Adrenal gland (tissue), 9 donors: ENCODE measurements at regions not wholly inside any gene's neighbourhood (a gene's known extent, or its start where the extent isn't known, plus 50 kb on each side); places are given as distances from the start of the nearest gene placed in this dataset.

Experiments
- DNase-seq, 7 donors: peaks; one replicate each; pipeline ENCODE4 v3.0.0-alpha.2; 2019 to 2020
- H3K27ac ChIP-seq, 5 donors: fragments of 200-600 bp; sonication (generic) in 4 of 5; 1 replicate in 3 of 5; 2 replicates in 2 of 5; pipeline versions ENCODE4 v1.5.1 to v1.8.0; 2016 to 2020; ENCODE audit warnings: mild to moderate bottlenecking in 1 of 5
- H3K27me3 ChIP-seq: fragments of 200-600 bp; 2 replicates; pipeline ENCODE4 v1.8.0; 2021
- H3K36me3 ChIP-seq, 2 donors: fragments of 200-600 bp; replicated peaks in 1 of 2; 1 replicate in 1 of 2; 2 replicates in 1 of 2; pipeline versions ENCODE4 v1.5.1 to v1.8.0; 2018 to 2022
- H3K4me1 ChIP-seq, 2 donors: fragments of 200-600 bp; replicated peaks in 1 of 2; 1 replicate in 1 of 2; 2 replicates in 1 of 2; pipeline versions ENCODE4 v1.5.1 to v1.8.0; 2018 to 2021
- H3K4me3 ChIP-seq, 4 donors: fragments of 200-600 bp; sonication (generic) in 3 of 4; one replicate each; pipeline ENCODE4 v1.5.1; 2016 to 2018
- H3K9me3 ChIP-seq, 3 donors: fragments of 200-600 bp; sonication (generic) in 1 of 3; replicated peaks in 1 of 3; 1 replicate in 2 of 3; 2 replicates in 1 of 3; pipeline versions ENCODE4 v1.5.1 to v1.8.0; 2016 to 2021
- CTCF ChIP-seq, 6 experiments: fragments of 450-650 bp in 4 of 6; fragments of 200-600 bp in 2 of 6; sonication (generic) in 1 of 6; IDR thresholded peaks; 1 replicate in 5 of 6; 2 replicates in 1 of 6; pipeline versions ENCODE4 v1.5.1 to v1.8.0; 2016 to 2021; ENCODE audit warnings: antibody characterized with exemption in 6 of 6, mild to moderate bottlenecking in 2 of 6, moderate library complexity in 1 of 6
- POLR2A ChIP-seq, 2 donors: fragments of 450-650 bp; IDR thresholded peaks; one replicate each; pipeline ENCODE4 v1.6.1; 2017; ENCODE audit warnings: antibody characterized with exemption in 2 of 2, mild to moderate bottlenecking in 2 of 2, moderate library complexity in 1 of 2
- WGBS, 4 donors: extraction: QIAGEN DNeasy Blood & Tissue Kit in 2 of 4; methylation state at CpG; one replicate each; pipeline versions ENCODE4 v1.1.5 to v1.1.7; 2013 to 2017; 5-methylcytosine and 5-hydroxymethylcytosine counted together
- intact Hi-C, 2 donors: fragments of 100-400 bp; cut with DNase I; formaldehyde crosslinking; loops; one replicate each; pipeline versions ENCODE4 v1.14.1 to v1.15.0; 2022 to 2023
- donor health status: healthy with polysubstance abuse.
- donor health status: Bipolar disorder and iron deficiency.
- donor health status: DM: yes; HTN: yes; CAD: no.
- donor health status: DM: no; HTN: no; CAD: no.
- donor health status: DM: no; HTN: no; CAD: no.

DNA sequence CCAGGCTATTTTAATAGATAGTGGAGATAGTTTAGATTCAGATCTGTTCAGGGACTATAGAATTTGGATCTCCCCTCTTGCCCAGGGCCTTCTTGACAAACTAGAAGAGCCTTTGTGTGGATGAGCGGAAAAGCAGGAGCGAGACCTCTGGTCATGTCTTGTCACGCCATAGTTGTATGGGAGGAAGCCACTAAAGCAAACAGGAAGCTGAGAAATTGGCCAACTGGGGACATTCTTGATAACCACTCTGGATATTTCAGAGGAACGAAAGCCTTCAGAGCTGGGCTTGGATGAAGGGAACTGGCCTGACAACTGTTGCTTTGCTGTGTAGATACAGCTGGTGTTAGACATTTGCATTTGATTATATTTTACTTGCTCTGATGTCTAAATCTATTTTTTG lies 54.1 kb upstream of the EXOC2 start:
- Histone ChIP-seq H3K4me3 (no peak overlapping the region), H3K27ac (no peak overlapping the region), H3K36me3 (no peaks in the 10 kb centered on the region), H3K9me3 (no peaks in the 10 kb centered on the region), H3K27me3 (no peaks in the 10 kb centered on the region), H3K4me1 (no peaks in the 10 kb centered on the region)
- no peak for DNase-seq
- WGBS, 4 donors: 63 to 82% (median 79%) methylated on average over 4 of the region's 4 CpGs
- no peak for TF ChIP-seq POLR2A (IDR thresholded peaks at IDR 0.05)
- TF ChIP-seq CTCF (IDR thresholded peaks at IDR 0.05): no peak
- intact Hi-C loops: no loop called here

DNA sequence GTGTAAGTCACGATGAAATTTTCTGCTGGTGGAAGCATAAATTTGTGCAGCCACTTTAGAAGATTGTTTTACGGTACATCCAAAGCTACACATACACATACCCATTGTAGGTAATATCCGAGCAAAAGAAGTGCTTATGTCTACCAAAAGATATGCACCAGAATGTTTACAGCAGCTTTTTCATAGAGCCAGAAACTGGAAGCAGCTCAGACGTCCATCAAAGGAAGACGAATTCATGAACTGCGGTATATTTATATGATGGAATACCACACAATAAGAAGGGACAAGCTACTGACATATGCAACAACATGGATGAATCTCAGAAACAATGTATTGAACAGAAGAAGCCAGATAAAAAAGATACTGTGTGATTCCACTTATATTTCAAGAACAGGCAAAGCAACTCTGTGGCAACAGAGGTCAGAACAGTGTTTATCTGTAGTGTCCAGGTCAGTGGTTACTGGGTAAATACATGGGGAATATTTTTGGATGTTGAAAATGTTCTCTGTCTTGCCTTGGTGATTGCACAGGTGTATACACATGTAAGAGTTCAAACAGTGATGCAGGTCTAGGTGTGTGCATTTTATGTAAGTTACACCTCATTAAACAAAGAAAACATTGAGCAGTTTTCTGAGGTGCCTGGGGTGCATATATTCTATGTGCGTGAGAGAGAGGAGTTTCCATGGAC lies 51.9 kb upstream of the EXOC2 start:
- H3K27me3 ChIP-seq: no peaks in the 10 kb centered on the region
- TF ChIP-seq POLR2A (IDR thresholded peaks at IDR 0.05): no peak
- no peak for TF ChIP-seq CTCF (IDR thresholded peaks at IDR 0.05)
- WGBS, 4 donors: 83 to 94% (median 87%) methylated on average over 7 of the region's 7 CpGs
- intact Hi-C loops: no loop called here
- H3K9me3 ChIP-seq: no peaks in the 10 kb centered on the region
- no peak for DNase-seq
- H3K27ac ChIP-seq: no peak overlapping the region
- H3K36me3 ChIP-seq: no peaks in the 10 kb centered on the region
- no peak overlapping the region for H3K4me3 ChIP-seq
- H3K4me1 ChIP-seq: no peaks in the 10 kb centered on the region

DNA sequence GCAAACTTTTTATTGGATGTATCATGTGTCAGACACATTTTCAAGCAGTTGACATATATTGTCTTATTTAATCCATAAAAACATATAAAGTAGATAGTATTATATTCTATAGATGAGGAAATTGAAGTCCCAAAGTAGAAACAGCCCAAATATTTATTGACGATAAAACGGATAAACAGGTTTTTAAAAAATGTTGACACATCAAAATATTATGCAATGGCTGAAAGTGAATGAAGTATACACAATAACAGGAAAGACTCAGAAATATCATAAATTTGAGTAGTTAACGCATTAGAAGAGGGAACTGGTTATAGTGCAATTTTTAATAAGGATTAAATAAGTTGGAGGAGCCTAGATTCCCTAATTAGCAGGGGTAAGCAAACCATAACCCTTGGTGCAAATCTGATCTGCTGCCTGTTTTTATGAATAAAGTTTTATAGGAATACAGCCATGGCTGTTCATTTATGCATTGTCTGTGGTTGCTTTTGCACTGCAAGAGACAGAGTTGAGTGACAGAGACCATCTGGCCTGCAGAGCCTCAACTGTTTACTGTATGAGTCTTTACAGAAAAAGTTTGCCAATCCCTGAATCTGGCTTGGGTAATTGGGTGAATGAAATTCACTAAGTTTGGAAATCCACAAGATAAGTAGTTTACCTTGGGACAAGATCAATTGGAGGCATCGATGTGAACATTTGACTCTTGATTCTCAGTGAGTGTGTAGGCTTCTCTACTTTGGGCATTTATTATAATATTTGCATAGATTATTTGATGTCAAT lies 50.6 kb upstream of the EXOC2 start:
- TF ChIP-seq POLR2A (IDR thresholded peaks at IDR 0.05) (no peak), CTCF (IDR thresholded peaks at IDR 0.05) (no peak)
- WGBS, 4 donors: 69 to 72% (median 71%) methylated on average over 4 of the region's 4 CpGs
- Histone ChIP-seq H3K27ac (no peak overlapping the region), H3K36me3 (no peaks in the 10 kb centered on the region), H3K27me3 (no peaks in the 10 kb centered on the region), H3K4me3 (no peak overlapping the region), H3K4me1 (no peaks in the 10 kb centered on the region), H3K9me3 (no peaks in the 10 kb centered on the region)
- DNase-seq: no peak
- intact Hi-C loops: no loop called here
